GM21529 (cell line): ENCODE measurements at regions not wholly inside any gene's neighbourhood (a gene's known extent, or its start where the extent isn't known, plus 50 kb on each side); places are given as distances from the start of the nearest gene placed in this dataset.
"Not testable (repeated sequence)": the region's sequence is repeated elsewhere in the genome, so short reads cannot be mapped to it uniquely, and the experiment has no call there.

Source experiments
- ATAC-seq: cut with Tn5 transposase; IDR thresholded peaks from one replicate; pipeline ENCODE4 v1.9.1; 2021; ENCODE audit not compliant: unreplicated experiment

GRCh38 chr7:3094701-3095445 is 51.2 kb upstream of the CARD11 start:
- ATAC-seq = peak; percentile 61

GRCh38 chr7:3097734-3098133 is 54.1 kb upstream of the CARD11 start:
- no peak for ATAC-seq

- no peak for ATAC-seq
Observed at GRCh38 chr7:3102159-3102558, 58.5 kb upstream of the CARD11 start.

DNA sequence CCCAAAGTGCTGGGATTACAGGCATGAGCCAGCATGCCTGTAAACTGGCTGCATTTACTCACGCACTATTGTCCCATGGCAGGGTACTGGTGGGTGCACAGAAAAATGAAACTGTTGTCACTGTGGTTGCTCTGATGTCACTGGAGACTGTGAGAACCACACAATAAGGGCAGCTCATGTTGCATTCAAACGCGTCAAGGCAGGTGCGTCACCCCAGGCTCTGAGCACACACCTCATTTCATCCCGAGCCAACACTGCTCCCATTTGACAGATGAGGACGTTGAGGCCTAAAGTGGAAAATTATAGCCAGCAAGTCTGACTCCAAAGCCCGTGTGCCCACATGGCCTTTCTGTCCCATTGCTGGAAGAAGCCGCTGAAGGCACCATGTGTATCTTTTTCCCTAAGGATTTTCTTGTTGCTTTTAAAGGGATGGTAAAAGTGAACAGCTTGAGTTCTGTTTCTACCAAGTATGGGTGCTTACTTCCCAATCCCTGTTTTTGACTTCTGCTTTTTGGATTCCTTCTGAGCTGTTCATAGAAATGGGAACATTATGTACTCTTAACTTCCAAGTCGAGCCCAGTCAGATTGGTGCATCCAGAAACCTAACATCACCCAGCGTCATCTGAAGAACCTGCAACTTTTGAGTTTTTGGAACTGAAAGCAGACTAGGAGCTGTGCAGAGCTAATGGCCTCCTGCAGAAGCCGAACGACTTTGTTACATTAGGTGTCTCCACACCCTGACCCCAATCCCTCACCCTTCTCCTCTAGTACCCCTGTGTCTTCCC is 60.1 kb upstream of the CARD11 start:
- no peak for ATAC-seq

DNA sequence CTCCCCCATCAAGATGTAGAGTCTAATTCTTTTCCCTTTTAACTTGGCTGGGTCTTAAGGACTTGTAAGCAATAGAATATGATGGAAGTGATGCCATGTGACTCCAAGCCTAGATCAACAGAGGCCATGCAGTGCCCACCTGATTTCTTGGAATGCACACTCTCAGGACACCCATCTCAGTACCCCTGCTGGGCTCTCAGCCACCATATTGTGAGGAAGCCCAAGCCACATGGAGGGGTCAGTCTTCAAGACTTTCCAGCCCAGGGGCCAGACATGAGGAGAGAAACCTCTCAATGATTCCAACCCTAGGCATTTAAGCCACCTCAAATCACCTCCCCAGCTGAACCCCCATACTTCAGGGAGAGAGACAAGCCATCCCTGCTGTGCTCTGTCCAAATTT is 62.2 kb upstream of the CARD11 start:
- ATAC-seq = no peak

DNA sequence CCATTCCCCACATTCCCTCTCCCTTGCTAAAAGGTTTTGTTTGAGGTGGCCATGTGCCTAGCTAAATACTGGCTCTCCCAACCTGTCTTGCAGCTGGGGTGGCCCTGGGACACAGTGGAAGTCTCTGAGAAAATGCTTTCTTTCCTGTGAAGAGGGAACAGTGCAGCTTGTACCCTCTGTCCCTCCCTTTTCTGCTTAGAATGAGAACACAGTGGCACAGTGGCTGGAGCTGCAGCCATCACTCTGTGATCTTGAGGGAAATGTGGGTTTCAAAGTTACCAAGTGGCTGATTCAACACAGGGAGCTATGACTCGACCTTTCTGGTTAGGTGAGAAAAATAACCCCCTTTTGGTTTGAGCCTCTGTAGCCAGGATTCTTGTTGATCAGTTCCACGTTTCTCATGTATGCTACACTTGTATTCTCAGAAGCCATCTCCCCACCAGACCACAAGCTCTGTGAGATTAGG is 62.7 kb upstream of the CARD11 start:
- peak; percentile 42 for ATAC-seq

DNA sequence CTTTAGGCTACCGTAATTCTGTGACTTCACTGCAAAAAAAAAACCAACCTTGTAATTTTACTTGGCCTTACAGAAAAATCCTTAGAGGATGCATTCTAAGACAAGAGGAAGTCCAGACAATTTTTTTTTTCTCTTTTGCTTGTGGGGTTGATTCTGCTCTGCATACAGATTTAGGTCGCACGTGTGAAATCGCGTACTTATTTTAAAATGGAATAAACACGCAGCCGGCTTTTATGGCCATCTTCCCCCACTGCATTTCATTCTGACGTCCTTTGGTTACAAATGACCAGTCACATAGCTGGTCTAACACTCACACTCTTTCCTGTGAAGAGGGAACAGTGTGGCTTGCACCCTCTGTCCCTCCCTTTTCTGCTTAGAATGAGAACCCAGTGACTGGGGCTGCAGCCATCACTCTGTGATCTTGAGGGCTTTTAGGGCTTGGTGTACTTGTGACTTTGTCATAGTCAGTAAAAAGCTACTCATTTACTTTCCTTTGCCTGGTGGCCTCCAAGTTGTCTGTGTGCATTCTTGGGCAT is 63.6 kb upstream of the CARD11 start:
- ATAC-seq = no peak

GRCh38 chr7:3107889-3108570 is 64.4 kb upstream of the CARD11 start:
- no peak for ATAC-seq

GRCh38 chr7:3109311-3109915 is 65.7 kb upstream of the CARD11 start:
- no peak for ATAC-seq

DNA sequence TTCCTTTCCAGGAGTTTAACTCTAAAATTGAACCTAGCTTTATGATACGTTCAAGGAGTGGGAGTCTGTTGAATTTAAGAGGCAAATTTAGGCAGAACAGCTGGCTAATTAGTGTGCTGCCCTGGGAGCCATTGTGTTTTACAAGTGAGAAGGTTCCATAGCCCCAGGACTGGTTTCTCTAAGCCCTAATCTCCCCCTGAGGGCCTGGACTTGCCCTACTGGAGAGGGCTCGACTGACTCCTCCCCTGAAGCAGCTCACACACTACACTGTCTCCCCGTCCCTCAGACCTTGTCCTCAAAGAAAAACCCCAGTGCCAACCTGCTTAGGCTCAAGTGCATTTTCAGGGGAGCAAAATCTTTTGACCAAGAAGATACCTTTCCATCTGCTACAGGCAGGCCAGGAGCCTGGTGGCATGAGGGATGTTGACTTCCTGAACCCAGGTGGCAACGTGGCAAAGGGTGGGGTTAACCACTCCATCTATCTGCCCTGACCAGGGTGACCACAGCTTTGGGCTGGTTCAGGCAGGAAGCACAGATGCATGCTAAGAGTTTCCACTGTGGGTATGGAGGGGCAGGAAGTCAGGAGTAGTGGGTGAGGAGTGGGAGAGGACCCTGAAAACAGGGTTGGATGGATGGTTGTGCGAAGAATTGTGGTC is 68.9 kb upstream of the CARD11 start:
- ATAC-seq = no peak

- no peak for ATAC-seq
Observed at GRCh38 chr7:3114917-3115316, 71.2 kb upstream of the CARD11 start.

GRCh38 chr7:3117081-3117480 is 73.4 kb upstream of the CARD11 start:
- no peak for ATAC-seq

DNA sequence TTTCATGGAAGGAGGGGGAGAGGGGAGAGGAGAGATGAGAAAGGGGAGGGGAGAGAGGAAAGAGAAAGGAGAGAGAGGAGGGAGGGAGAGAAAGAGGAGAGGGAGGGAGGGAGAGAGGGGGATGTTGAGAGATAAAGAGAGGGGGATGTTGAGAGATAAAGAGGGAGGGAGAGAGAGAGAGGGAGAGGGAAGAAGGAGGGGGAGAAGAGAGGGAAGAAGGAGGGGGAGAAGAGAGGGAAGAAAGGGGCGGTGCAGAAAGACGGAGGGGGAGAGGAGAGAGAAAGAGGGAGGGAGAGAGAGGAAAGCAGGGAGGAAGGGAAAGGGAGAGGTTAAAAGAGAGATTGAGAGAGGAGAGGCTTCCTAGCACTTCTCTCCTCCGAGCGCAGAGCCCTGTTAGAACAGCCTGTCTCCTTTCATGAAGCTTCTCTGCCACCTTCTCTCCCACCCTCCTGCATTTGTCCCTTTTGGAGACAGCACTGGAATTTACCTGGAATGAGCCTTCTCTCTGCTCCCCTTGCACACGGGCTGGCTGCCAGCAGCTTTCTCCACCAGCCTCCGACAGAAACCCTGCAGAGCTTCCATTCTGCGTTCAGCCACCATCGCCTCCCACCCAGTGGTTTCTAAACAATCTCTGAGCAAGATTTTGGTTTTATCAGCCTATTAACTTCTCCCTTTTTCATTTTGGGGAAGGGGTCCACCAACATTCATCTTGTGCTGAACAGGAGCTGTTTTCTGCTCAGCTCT is 74.0 kb upstream of the CARD11 start:
- ATAC-seq = no peak

DNA sequence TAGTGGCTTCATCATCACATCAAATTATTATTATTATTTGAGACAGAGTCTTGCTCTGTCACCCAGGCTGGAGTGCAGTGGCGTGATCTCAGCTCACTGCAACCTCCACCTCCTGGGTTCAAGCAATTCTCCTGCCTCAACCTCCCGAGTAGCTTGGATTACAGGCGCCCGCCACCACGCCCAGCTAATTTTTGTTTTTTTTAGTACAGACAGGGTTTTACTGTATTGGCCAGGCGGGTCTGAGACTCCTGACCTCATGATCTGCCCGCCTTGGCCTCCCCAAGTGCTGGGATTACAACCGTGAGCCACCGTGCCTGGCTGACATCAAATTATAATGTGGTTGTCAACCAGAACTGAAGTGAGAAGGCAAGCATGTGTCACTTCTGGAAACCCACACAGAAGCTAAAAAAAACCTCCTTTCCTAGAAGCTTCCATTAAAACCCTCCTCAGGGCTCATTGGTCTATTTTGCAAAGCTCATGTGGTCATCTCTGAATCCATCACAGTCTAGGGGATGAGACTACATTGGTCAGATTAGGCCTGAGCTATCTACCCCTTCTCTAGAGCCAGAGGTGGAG is 75.8 kb upstream of the CARD11 start:
- ATAC-seq = not testable (repeated sequence)

DNA sequence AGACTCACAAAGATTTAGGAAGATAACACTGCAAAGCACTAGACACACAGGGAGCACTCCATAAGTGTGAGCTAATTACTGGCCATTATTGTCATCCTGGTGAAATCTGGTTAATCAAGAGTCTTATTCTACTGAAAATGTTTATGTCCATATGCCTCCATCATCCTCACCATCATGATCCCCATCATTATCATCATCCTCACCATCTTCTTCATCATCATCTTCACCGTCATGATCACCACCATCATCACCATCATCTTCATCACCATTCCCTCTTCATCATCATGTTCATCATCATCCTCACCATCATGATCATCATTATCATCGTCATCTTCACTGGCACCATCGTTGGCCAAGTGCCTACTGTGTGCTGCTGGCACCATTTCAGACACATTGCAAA is 76.3 kb upstream of the CARD11 start:
- ATAC-seq = no peak

- no peak for ATAC-seq
Observed at GRCh38 chr7:3120513-3120912, 76.8 kb upstream of the CARD11 start.

GRCh38 chr7:3128857-3129490 is 85.3 kb upstream of the CARD11 start:
- ATAC-seq = no peak

DNA sequence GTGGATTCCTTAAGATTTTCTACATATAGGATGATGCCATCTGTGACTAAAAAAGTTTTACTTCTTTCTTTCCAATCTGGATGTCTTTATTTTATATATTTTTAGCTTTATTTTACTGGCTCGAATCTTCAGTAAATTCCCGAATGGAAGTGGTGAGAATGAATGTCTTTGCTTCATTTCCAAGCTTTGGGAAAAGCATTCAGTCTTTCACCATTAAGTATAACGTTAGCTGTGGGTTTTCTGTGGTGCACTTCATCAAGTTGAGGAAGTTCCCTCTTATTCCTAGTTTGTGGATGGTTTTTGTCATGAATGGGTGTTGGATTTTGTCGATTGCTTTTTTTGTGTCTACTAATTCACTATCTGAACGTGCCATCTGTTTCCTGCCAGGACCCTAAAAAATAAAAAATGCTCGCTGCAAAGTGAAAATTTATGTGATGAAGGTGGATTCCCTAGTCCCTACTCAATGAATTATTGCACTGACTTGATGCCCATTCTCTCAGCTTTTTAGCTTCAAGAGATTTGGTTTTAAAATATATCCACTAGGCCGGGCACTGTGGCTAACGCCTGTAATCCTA is 90.2 kb upstream of the CARD11 start:
- no peak for ATAC-seq

- ATAC-seq = no peak
Observed at GRCh38 chr7:3134745-3135144, 91.1 kb upstream of the CARD11 start.
